KMS-11 (cell line): ENCODE measurements at regions not wholly inside any gene's neighbourhood (a gene's known extent, or its start where the extent isn't known, plus 50 kb on each side); places are given as distances from the start of the nearest gene placed in this dataset.

Source experiments
- H2AFZ ChIP-seq: fragments of 200-600 bp; sonication (generic); 2 replicates; pipeline ENCODE4 v1.6.1; 2016; ENCODE audit warnings: antibody characterized with exemption, mixed run types, low read depth
- H3K27ac ChIP-seq: fragments of 200-600 bp; sonication (generic); 2 replicates; pipeline ENCODE4 v1.6.1; 2016; ENCODE audit warnings: mild to moderate bottlenecking, mixed run types
- H3K27me3 ChIP-seq: fragments of 200-600 bp; sonication (generic); 2 replicates; pipeline ENCODE4 v1.6.1; 2017; ENCODE audit warnings: mild to moderate bottlenecking, low read depth, mixed run types, moderate library complexity; ENCODE audit not compliant: insufficient read depth
- H3K36me3 ChIP-seq: fragments of 200-600 bp; sonication (generic); 2 replicates; pipeline ENCODE4 v1.6.1; 2017; ENCODE audit warnings: mild to moderate bottlenecking, mixed run types; ENCODE audit not compliant: insufficient read depth
- H3K4me1 ChIP-seq: fragments of 200-600 bp; sonication (generic); 2 replicates; pipeline ENCODE4 v1.6.1; 2016; ENCODE audit warnings: mild to moderate bottlenecking, low read depth, mixed run types; ENCODE audit not compliant: poor library complexity, severe bottlenecking
- H3K4me2 ChIP-seq: fragments of 200-600 bp; sonication (generic); 2 replicates; pipeline ENCODE4 v1.7.0; 2016; ENCODE audit warnings: mild to moderate bottlenecking, mixed run types
- H3K4me3 ChIP-seq: fragments of 200-600 bp; sonication (generic); IDR thresholded peaks from 2 replicates; pipeline ENCODE4 v1.6.1; 2017; ENCODE audit warnings: low read depth, low read length, mixed read lengths; ENCODE audit not compliant: insufficient read depth
- H3K79me2 ChIP-seq: fragments of 200-600 bp; sonication (generic); 2 replicates; pipeline ENCODE4 v1.6.1; 2016; ENCODE audit warnings: low read depth, mixed run types; ENCODE audit not compliant: insufficient read depth
- H3K9ac ChIP-seq: fragments of 200-600 bp; sonication (generic); 2 replicates; pipeline ENCODE4 v1.6.1; 2016; ENCODE audit warnings: mild to moderate bottlenecking, mixed run types
- H4K20me1 ChIP-seq: fragments of 200-600 bp; sonication (generic); 2 replicates; pipeline ENCODE4 v1.6.1; 2016; ENCODE audit warnings: mild to moderate bottlenecking, mixed run types; ENCODE audit not compliant: insufficient read depth
- TF ChIP-seq, protein P1 (sequence below): fragments of 200-600 bp; sonication (generic); conservative IDR thresholded peaks from 2 replicates; pipeline ENCODE4 v1.6.1; 2017; ENCODE audit warnings: low read depth, mild to moderate bottlenecking, antibody characterized with exemption, low read length, moderate library complexity, mixed read lengths

DNA sequence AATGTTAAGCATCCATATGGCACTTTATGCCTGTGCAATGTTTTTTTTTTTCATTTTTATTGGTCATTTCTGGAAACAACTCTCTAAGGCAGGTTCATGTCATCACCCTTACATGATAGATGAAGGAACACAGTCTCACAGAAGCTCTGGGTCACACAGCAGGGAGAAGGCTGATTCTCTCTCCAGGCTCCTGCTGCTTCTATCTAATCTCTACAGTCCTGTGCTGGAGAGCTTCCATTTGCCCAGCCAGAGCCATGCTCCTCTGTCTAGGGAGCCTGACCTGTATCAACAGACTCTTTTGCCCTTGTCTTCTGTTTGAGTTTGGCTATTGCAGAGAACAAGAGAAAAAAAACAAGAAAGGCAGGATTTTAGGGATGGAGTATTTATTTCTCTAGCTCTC lies 584.8 kb downstream of the MBD2 start:
- TF ChIP-seq, protein P1, sequence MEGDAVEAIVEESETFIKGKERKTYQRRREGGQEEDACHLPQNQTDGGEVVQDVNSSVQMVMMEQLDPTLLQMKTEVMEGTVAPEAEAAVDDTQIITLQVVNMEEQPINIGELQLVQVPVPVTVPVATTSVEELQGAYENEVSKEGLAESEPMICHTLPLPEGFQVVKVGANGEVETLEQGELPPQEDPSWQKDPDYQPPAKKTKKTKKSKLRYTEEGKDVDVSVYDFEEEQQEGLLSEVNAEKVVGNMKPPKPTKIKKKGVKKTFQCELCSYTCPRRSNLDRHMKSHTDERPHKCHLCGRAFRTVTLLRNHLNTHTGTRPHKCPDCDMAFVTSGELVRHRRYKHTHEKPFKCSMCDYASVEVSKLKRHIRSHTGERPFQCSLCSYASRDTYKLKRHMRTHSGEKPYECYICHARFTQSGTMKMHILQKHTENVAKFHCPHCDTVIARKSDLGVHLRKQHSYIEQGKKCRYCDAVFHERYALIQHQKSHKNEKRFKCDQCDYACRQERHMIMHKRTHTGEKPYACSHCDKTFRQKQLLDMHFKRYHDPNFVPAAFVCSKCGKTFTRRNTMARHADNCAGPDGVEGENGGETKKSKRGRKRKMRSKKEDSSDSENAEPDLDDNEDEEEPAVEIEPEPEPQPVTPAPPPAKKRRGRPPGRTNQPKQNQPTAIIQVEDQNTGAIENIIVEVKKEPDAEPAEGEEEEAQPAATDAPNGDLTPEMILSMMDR, result no peak
- no peak overlapping the region for H3K4me3 ChIP-seq
- no peak overlapping the region for H2AFZ ChIP-seq

DNA sequence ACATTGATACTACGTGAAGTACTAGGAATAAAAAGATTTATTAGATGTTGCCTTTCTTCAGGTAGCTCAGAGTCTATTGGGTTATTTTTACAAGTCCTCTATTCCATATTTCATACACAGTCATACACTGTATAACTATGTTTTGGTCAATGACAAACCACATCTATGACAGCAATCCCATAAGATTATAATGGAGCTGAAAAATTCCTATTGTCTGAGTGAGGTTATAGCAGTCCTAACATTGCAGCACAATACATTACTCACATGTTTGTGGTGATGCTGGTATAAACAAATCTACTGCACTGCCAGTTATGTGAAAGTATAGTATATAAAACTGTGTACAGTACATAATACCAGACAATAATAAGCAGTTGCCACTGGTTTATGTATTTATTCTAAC lies 595.1 kb downstream of the MBD2 start:
- Histone ChIP-seq H3K4me3 (no peak overlapping the region), H3K27me3 (no peaks in the 10 kb centered on the region), H4K20me1 (no peaks in the 10 kb centered on the region), H3K4me2 (no peak overlapping the region), H3K9ac (no peak overlapping the region), H3K79me2 (no peaks in the 10 kb centered on the region), H2AFZ (no peak overlapping the region), H3K27ac (no peak overlapping the region), H3K4me1 (no peaks in the 10 kb centered on the region), H3K36me3 (no peaks in the 10 kb centered on the region)
- TF ChIP-seq, protein P1, result no peak

More for the DNA sequence above, 584.8 kb downstream of the MBD2 start:
- Histone ChIP-seq H3K36me3 (no peaks in the 10 kb centered on the region), H3K27me3 (no peaks in the 10 kb centered on the region), H3K9ac (no peak overlapping the region), H3K79me2 (no peaks in the 10 kb centered on the region), H3K4me2 (no peak overlapping the region), H3K27ac (no peak overlapping the region), H4K20me1 (no peaks in the 10 kb centered on the region), H3K4me1 (peaks cover 8% of the 10 kb centered on the region)

DNA sequence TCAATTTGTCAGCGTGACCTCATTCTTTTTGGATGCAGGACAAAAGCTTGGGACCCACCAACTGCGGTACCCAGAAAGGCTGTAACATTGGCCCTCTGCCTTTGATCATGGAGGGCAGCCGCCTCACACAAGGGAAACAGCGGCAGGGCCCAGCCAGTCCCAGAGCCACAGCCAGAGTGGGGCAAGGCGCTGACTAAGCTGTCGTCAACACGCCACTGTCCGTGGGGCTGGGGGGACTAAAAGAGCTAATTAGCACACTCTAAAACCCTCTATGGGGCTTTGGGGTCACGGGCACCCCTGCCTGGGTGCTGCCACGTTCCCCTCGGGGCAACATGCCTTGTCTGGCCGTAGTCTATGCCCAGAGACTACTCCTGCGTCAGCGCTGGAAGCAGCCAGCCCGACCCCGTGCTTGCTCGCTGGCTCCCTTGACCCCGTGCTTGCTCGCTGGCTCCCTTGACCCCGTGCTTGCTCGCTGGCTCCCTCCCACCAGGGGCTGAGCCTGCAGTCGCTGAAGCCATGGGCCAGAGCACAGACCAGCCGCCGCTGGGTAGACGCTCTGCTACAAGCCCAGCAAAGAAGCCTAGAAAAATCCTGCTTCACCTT lies 598.4 kb downstream of the MBD2 start:
- no peak overlapping the region for H3K4me2 ChIP-seq
- H3K79me2 ChIP-seq, result no peaks in the 10 kb centered on the region
- H3K9ac ChIP-seq, result no peak overlapping the region
- no peak overlapping the region for H3K4me3 ChIP-seq
- no peak overlapping the region for H3K27ac ChIP-seq
- TF ChIP-seq, protein P1, result no peak
- H3K36me3 ChIP-seq, result no peaks in the 10 kb centered on the region
- no peak overlapping the region for H2AFZ ChIP-seq
- no peaks in the 10 kb centered on the region for H3K27me3 ChIP-seq
- no peaks in the 10 kb centered on the region for H4K20me1 ChIP-seq
- H3K4me1 ChIP-seq, result no peaks in the 10 kb centered on the region

DNA sequence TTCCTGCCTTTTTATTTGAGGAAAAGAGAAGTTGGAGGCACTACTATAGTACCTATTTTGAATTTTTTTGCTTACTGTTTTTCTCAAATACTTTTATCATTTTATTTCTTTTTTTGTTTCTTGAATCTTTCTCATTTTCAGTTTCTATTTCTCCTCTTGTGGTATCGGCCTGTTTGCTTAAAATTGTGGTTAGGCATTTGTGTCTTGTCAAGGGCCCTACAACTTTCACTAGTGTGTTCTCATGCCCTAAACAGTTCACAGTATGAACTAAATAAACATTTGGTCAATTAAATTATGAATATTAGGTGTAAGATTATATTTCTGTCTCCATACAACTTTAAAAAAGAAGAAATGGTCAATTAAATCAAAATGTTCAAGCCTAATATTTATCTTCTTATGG lies 613.5 kb downstream of the MBD2 start:
- Histone ChIP-seq H2AFZ (no peak overlapping the region), H3K4me3 (no peak overlapping the region), H3K4me2 (peak overlapping the region; percentile 41), H4K20me1 (no peaks in the 10 kb centered on the region), H3K27me3 (peaks cover 4% of the 10 kb centered on the region; the same call in 1 of the 2 replicates), H3K36me3 (no peaks in the 10 kb centered on the region), H3K79me2 (no peaks in the 10 kb centered on the region), H3K9ac (no peak overlapping the region), H3K4me1 (peaks cover 17% of the 10 kb centered on the region), H3K27ac (no peak overlapping the region)
- TF ChIP-seq, protein P1, result no peak
